ENCODE measurements at regions not wholly inside any gene's neighbourhood (a gene's known extent, or its start where the extent isn't known, plus 50 kb on each side); places are given as distances from the start of the nearest gene placed in this dataset.

DNA sequence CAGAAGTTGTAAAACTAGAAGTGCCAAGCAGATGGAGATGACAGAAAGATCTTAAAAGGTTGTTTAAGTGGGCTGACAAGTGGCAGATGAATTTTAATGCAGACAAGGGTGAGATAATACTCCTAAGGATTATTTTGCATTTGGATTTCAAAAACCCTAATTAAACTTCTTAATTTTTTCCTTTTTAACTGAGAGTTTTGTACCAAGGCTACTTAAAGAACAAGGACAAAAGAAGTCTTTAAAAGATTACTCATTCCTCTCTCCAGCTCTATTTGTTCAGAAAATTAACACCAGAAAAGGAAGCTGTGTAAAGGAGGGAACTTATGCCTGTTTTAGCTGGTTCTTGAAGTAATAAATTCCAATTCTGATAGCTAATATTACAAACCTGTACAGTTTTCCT, 275.4 kb downstream of the ETNK1 start:
- DNase-seq (ENCODE audit: low read depth in 2 of 2), result no peak

DNA sequence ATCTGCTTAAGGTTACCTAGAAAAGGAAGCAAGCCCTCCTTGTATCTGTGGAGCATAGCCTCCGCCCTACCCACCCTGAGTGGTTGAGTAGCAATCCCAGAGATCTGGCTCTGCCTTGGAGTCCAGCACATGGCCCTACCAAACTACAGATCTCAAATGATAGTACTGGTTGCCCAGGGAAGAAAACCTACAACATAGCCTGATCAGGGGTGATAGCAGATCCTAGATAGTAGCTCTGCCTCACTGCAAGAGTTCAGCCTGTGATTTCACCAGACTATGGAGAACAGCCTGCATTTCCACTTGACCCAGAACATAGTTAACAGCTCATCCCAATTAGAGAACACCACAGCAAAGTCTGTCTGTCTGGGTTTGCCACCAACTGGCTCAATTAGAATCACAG, 279.5 kb downstream of the ETNK1 start:
- no peak for DNase-seq (ENCODE audit: low read depth in 2 of 2)

GRCh38 chr12:22916241-22916640, 291.3 kb downstream of the ETNK1 start:
- DNase-seq (ENCODE audit: low read depth in 2 of 2), result no peak

GRCh38 chr12:22916815-22917214, 291.8 kb downstream of the ETNK1 start:
- no peak for DNase-seq (ENCODE audit: low read depth in 2 of 2)

- DNase-seq (ENCODE audit: low read depth in 2 of 2), result no peak
These were observed 294.9 kb downstream of the ETNK1 start for GRCh38 chr12:22919883-22920282.

- no peak for DNase-seq (ENCODE audit: low read depth in 2 of 2)
These were observed 298.8 kb downstream of the ETNK1 start for GRCh38 chr12:22923768-22924167.

- no peak for DNase-seq (ENCODE audit: low read depth in 2 of 2)
These were observed 299.4 kb downstream of the ETNK1 start for GRCh38 chr12:22924391-22924790.

DNA sequence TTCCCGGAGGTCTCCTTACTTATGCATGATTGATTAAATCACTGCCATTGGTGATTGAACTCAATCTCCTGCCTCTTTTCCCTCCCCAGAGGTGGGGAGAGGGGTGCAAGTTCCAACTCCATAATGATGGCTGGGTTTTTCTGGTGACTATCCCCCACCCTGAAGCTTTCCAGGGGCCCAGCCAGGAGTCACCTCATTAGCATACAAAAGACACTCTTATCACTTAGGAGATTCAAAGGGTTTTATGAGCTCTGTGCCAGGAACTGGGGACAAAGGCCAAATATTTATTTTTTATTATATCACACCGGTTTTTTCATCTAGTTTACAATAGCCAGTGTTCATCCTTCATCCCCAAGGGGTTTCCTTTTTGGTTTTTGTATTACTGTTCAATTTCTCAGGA, 300.7 kb downstream of the ETNK1 start:
- DNase-seq (ENCODE audit: low read depth in 2 of 2), result no peak

GRCh38 chr12:22932431-22932830, 307.5 kb downstream of the ETNK1 start:
- DNase-seq (ENCODE audit: low read depth in 2 of 2), result no peak

DNA sequence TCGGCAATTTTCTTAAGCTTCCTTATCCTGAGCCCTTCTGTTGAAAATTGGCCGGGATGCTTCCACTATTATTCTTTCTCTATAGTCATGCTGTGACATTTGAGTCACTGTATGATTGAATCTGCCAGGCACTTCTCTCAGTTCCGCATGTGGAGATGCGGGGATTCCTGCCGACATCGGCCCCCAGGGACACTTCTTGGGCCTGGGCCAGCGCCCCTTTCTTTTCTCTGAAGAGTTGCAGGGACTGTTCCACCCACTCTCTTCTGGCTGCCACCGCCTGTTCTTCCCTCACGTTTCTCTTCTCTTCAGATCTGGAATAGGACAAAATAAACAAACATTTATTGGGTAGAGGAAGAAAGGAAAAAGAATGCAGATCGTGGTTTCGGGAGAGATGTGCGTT, 310.1 kb downstream of the ETNK1 start:
- DNase-seq (ENCODE audit: low read depth in 2 of 2), result no peak

DNA sequence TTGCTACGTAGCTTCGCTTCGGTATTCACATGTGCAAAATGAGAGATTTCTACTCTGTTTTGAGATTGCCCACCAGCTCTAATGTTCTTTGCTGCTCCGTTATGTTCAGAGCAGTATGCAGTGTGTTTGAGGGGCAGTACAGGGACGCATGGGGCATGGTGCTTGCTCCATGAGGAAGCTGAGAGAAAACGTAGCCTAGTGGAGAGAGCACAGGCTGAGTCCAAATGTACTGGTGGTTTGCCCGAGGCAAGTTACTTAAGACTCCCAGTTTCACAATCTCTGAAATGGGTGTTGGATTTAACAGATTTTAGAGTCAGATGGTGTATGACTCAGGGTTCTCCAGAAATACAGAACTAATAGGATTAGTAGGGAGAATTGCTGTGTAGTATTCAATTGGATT, 310.5 kb downstream of the ETNK1 start:
- no peak for DNase-seq (ENCODE audit: low read depth in 2 of 2)

DNA sequence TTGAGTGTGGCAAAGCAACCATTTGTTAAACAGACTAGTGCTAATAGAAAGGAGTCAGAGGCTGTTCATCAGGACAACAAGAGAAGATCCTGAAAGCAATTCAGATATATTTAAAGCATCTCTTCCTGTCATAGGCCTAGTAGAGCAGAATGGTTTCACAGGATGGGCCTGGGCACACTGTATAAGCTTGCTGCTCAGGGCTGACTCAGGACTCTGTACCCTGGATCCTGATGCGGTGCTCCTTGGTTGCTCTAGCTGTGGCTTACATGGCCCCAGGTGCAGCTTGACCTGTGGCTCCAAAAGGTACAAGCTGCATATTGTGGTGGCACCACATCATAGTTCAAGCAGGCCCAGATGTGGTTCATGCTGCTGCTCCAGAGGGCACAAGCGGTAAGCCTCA, 313.4 kb downstream of the ETNK1 start:
- DNase-seq (ENCODE audit: low read depth in 2 of 2), result no peak

GRCh38 chr12:22951206-22951605, 326.2 kb downstream of the ETNK1 start:
- no peak for DNase-seq (ENCODE audit: low read depth in 2 of 2)

DNA sequence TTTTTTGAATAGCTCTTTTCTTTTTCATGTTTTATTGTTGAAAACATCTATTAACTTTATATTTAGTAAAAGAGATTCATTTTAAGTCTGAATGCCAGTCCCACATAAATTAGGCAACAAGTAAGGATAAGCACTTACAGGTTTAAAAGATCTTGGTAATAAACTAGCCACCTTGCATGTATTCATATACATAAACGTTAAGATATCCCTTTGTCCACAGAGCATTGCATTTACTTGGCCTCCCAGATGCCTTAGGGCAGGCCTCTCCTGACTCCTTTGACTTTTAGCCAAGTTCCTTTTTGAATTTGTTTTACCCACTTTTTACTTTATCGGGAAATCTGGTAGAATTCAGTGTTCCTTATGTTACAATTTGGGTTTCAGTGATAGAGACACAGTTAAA, 331.7 kb downstream of the ETNK1 start:
- DNase-seq (ENCODE audit: low read depth in 2 of 2), result no peak

GRCh38 chr12:22967171-22967570, 342.2 kb downstream of the ETNK1 start:
- no peak for DNase-seq (ENCODE audit: low read depth in 2 of 2)

DNA sequence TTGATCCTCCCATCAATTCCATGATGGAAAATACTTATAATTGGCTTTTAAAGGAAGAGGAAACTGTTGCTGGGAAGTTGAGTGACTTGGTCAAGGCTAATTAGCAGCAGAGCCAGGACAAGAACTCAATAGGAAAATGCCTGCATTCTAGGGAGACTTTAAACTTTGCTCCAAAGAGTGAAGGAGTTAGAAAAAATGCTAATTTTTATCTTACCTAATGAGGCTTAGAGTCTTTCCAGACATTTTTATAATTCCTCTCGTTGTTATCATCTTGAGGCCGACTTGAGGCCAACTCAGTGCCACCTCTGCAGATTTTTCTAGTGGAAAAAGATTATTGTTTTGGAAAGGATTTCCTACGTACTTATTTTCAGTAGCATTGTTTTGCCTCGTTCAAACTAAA, 344.6 kb downstream of the ETNK1 start:
- no peak for DNase-seq (ENCODE audit: low read depth in 2 of 2)

- no peak for DNase-seq (ENCODE audit: low read depth in 2 of 2)
These were observed 346.3 kb downstream of the ETNK1 start for GRCh38 chr12:22971247-22971646.

DNA sequence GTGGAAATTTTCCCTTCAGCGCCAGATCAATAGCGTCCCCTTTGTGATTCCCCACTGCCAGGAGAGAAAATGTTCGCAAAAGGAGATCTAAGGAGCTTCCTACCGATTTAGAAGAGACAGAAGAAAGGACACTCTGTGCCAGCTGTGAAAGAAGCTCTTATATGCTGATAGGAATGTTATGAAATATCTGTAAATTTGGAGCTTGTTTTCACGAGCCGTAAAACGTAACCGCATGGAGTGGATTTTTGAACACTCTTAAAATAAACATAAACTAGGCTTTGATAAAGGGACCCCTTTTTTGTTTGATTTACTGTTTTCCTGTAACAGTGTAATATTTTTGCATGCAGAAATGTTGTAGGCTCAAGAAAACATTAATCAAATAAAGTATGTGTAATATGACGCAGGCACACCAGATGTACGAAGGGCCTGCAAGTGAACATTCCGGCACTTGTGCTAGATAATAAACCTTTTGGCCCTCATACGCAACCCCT, 346.8 kb downstream of the ETNK1 start:
- no peak for DNase-seq (ENCODE audit: low read depth in 2 of 2)

- DNase-seq (ENCODE audit: low read depth in 2 of 2), result peak in 1 of 2 donors; percentile 53
These were observed 349.9 kb downstream of the ETNK1 start for GRCh38 chr12:22974865-22975264.

GRCh38 chr12:22978962-22979361, 354.0 kb downstream of the ETNK1 start:
- no peak for DNase-seq (ENCODE audit: low read depth in 2 of 2)

DNA sequence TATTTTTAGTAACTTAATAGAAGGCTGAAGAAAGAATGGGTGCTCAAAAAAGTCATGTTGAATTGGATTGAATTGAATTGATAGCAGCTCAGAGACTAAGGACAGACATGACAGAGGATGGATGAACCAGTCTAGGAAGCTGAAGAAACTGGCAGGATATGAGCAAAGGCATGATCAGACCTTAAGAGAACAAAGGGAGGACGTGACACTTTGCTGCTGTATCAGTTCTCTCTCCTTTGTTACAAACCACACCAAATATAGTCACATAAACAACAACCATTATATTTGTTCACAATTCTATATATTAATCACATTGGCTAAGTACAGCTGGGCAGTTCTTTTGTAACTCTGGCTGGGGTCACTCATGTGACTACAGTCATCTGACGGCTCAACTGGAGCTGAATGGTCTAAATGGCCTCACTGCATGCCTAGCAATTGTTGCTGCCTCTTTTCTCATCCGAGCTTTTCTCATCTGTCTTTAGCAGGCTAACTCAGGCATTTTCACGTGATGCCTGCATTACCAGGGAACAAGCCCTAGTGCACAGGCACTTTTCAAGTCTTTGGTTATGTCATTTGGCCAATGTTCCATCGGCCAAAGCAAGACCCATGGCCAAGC, 355.0 kb downstream of the ETNK1 start:
- DNase-seq (ENCODE audit: low read depth in 2 of 2), result peak in 1 of 2 donors; percentile 3

- DNase-seq (ENCODE audit: low read depth in 2 of 2), result no peak
These were observed 356.7 kb downstream of the ETNK1 start for GRCh38 chr12:22981711-22982110.

- no peak for DNase-seq (ENCODE audit: low read depth in 2 of 2)
These were observed 357.7 kb downstream of the ETNK1 start for GRCh38 chr12:22982635-22983034.

DNA sequence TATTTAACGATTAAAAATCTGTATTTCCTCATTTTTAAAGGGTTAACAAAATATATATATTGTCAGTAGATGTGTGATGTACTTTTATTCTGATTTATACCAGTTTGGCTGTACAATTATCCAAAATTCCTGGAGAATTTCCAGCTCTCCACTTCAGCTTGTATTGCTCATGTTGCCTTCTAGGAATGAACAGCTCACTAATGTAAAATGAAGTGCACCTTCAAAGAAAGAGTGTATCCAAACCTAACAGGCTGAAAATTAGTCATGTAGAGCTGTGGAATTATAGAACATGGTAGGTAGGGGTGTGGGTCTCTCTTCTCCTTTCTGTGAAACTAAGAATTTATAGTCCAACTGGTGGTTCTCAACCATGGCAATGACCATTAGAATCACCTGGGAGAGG, 362.0 kb downstream of the ETNK1 start:
- DNase-seq (ENCODE audit: low read depth in 2 of 2), result no peak
